ENCODE measurements at regions not wholly inside any gene's neighbourhood (a gene's known extent, or its start where the extent isn't known, plus 50 kb on each side); places are given as distances from the start of the nearest gene placed in this dataset.

- H3K27ac ChIP-seq = no peak overlapping the region
- TF ChIP-seq ZFX (IDR thresholded peaks at IDR 0.05) = no peak
- no peak for TF ChIP-seq CTCF (conservative IDR thresholded peaks at IDR 0.05)
These were observed 150.3 kb upstream of the HABP2 start for GRCh38 chr10:113402602-113403001.

DNA sequence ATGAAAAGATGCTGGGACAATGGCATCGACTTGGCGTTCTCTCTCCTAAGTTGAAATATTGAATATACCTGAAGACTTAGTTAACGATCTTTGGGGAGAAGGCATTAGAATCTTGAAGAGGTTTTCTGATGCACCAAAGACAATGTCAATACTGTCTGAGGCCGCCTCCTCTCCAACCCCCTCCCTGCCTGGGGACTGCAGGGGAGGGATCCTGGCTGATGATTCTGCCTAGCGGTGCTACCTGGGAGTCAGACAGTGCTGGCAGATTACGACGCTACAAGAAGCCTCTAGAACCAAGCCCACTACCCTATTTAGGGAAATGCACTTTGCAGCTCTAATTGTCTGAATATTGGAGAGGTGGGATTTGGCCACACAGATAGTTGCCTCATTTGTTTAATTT, 145.6 kb upstream of the HABP2 start:
- H3K27ac ChIP-seq = no peak overlapping the region
- TF ChIP-seq CTCF (conservative IDR thresholded peaks at IDR 0.05) = no peak
- TF ChIP-seq ZFX (IDR thresholded peaks at IDR 0.05) = no peak

DNA sequence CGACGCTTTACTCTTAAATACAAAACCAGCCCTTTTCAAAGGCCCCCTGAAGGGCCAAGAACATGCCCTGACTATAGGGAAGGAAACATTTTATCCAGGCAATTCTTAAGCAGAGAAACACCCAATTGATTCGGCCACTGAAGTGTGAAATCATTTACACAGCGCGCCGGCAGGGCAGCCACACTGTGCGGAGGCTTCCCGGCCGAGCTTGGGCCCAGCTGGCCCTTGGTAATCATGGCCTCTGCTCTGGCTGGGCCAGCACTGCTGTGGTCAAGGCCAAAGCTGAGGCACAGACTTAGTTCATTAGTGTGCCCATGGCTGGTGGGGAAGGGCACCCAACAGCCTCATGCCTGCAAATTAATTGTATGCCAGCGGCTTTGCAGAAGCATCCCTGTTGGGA, 143.7 kb upstream of the HABP2 start:
- no peak for TF ChIP-seq ZFX (IDR thresholded peaks at IDR 0.05)
- no peak for TF ChIP-seq CTCF (conservative IDR thresholded peaks at IDR 0.05)
- no peak overlapping the region for H3K27ac ChIP-seq

DNA sequence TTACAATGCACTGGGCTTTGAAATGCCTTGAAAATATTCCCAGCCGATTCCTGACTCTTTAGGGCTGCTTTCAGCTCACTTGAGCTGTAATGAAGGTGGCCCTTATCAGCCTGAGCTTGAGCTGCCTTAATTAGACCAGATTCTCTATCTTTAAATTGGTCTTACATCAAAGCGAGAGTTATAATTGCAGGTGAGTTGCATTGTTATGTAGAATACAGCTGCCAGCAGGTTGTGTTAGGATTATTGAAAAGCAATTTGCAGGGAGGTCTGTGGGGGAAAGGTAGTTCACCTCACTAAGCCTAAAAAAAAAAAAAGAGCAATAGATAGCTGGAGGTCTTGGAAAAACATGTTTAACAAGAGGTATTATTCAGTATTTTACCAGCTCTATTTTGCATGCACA, 142.2 kb upstream of the HABP2 start:
- H3K27ac ChIP-seq = no peak overlapping the region
- TF ChIP-seq CTCF (conservative IDR thresholded peaks at IDR 0.05) = no peak
- no peak for TF ChIP-seq ZFX (IDR thresholded peaks at IDR 0.05)

DNA sequence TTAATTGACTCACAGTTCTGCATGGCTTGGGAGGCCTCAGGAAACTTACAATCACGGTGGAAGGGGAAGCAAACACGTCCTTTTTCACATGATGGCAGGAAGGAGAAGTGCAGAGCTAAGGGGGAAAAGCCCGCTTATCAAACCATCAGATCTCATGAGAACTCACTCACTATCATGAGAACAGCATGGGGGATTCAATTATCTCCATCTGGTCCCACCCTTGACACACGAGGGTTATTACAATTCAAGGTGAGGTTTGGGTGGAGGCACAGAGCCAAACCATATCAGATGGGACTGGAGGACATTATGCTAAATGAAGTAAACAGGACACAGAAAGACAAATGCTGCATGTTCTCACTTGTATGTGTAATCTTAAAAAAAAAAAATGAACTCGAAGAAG, 141.4 kb upstream of the HABP2 start:
- H3K27ac ChIP-seq = no peak overlapping the region
- TF ChIP-seq CTCF (conservative IDR thresholded peaks at IDR 0.05) (no peak), ZFX (IDR thresholded peaks at IDR 0.05) (no peak)

DNA sequence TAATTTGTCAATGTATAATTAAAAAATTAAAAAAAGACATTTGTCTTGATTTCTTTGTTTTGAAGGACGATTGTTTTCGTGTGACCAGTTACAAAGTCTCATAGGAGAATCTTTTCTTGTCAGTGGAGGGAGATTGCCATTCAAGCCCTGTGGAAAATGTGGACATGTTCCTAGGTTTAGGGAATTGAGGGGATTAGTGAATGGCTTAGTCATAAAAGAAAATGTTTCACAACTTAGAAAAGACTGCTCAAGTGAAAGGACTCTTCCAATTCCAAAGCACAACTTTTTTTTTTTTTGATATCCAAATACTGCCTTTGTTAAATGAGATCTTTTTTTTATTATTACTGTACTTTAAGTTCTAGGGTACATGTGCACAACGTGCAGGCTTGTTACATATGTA, 140.7 kb upstream of the HABP2 start:
- TF ChIP-seq CTCF (conservative IDR thresholded peaks at IDR 0.05) (no peak), ZFX (IDR thresholded peaks at IDR 0.05) (no peak)
- H3K27ac ChIP-seq = no peak overlapping the region

DNA sequence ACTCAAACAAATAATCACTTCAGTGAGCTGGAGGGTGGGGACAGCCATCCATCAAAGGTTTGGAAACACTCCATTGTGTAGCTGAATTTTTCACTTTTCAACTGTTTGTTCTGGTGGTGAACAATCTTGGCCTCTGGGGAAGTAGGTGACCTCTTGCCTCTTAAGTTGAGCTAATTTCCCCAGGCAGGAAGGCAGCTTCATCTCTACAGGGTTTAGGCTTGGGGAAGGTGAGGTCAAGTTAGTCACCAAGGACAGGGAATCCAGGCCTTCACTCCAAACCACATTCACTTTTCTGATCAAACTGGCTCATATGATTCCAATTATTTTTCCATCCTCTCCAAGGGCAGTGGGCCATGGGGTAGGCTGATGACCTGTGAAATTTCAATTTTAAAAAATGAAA, 138.3 kb upstream of the HABP2 start:
- H3K27ac ChIP-seq = no peak overlapping the region

More for the DNA sequence above, 138.3 kb upstream of the HABP2 start:
- TF ChIP-seq CTCF (conservative IDR thresholded peaks at IDR 0.05) (no peak), ZFX (IDR thresholded peaks at IDR 0.05) (no peak)

All from C4-2B (cell line).